ENCODE measurements at regions not wholly inside any gene's neighbourhood (a gene's known extent, or its start where the extent isn't known, plus 50 kb on each side); places are given as distances from the start of the nearest gene placed in this dataset.

DNA sequence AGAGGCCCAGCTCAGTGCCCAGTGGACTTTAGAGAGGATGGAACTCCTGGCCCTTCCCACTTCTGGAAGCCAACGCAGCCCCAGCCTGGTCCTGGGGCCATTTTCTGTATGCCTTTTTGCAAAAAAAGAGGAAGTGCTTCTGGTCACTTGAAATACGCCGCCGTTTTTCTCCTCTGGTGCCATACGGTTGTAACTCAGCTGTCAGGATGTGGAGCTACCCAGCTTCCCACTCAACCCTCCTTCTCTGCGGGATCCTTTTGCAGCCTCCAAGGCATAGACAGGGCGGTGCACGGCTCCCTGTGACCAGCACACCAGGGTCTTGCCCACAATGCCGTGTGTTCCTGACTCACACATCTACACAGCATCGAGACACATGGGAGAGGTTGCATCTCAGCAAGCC lies 369.6 kb downstream of the TCERG1L start:
- no peak for TF ChIP-seq ZNF302 (CRISPR knock-in tag; IDR thresholded peaks at IDR 0.05)
- TF ChIP-seq, protein P1, sequence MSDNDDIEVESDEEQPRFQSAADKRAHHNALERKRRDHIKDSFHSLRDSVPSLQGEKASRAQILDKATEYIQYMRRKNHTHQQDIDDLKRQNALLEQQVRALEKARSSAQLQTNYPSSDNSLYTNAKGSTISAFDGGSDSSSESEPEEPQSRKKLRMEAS (IDR thresholded peaks at IDR 0.05): no peak
- TF ChIP-seq, protein P2, sequence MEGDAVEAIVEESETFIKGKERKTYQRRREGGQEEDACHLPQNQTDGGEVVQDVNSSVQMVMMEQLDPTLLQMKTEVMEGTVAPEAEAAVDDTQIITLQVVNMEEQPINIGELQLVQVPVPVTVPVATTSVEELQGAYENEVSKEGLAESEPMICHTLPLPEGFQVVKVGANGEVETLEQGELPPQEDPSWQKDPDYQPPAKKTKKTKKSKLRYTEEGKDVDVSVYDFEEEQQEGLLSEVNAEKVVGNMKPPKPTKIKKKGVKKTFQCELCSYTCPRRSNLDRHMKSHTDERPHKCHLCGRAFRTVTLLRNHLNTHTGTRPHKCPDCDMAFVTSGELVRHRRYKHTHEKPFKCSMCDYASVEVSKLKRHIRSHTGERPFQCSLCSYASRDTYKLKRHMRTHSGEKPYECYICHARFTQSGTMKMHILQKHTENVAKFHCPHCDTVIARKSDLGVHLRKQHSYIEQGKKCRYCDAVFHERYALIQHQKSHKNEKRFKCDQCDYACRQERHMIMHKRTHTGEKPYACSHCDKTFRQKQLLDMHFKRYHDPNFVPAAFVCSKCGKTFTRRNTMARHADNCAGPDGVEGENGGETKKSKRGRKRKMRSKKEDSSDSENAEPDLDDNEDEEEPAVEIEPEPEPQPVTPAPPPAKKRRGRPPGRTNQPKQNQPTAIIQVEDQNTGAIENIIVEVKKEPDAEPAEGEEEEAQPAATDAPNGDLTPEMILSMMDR (IDR thresholded peaks at IDR 0.05): no peak
- TF ChIP-seq EHF (CRISPR knock-in tag; IDR thresholded peaks at IDR 0.05): no peak
- no peak for TF ChIP-seq RFX5 (IDR thresholded peaks at IDR 0.05)
- TF ChIP-seq RNF2 (IDR thresholded peaks at IDR 0.05; ENCODE audit: borderline replicate concordance, low read depth): no peak
- no peak for TF ChIP-seq ZFP36 (IDR thresholded peaks at IDR 0.05; ENCODE audit: borderline replicate concordance, partially characterized antibody)
- no peak for TF ChIP-seq RARB (CRISPR knock-in tag; IDR thresholded peaks at IDR 0.05)

All from A549 (cell line).